Mucosa of stomach (tissue), 1 donor: ENCODE measurements at regions not wholly inside any gene's neighbourhood (a gene's known extent, or its start where the extent isn't known, plus 50 kb on each side); places are given as distances from the start of the nearest gene placed in this dataset.
"Not testable (repeated sequence)": the region's sequence is repeated elsewhere in the genome, so short reads cannot be mapped to it uniquely, and the experiment has no call there.

Experiments
- H3K27me3 ChIP-seq: one replicate; pipeline ENCODE4 v1.7.0; 2013; ENCODE audit warnings: mild to moderate bottlenecking, low read length; ENCODE audit not compliant: control insufficient read depth, insufficient read depth
- H3K36me3 ChIP-seq: one replicate; pipeline ENCODE4 v1.7.0; 2013; ENCODE audit warnings: low read length; ENCODE audit not compliant: control insufficient read depth, insufficient read depth
- H3K4me1 ChIP-seq: one replicate; pipeline ENCODE4 v1.7.0; 2013; ENCODE audit warnings: mild to moderate bottlenecking, low read length; ENCODE audit not compliant: control insufficient read depth, insufficient read depth
- H3K4me3 ChIP-seq: one replicate; pipeline ENCODE4 v1.7.0; 2013; ENCODE audit warnings: low read length
- H3K9ac ChIP-seq: one replicate; pipeline ENCODE4 v1.7.0; 2013; ENCODE audit warnings: mild to moderate bottlenecking, low read length, moderate library complexity
- H3K9me3 ChIP-seq: one replicate; pipeline ENCODE4 v1.7.0; 2013; ENCODE audit warnings: mild to moderate bottlenecking, low read length, moderate library complexity; ENCODE audit not compliant: control insufficient read depth
- donor health status: Pancreatic carcinoma.

- not testable (repeated sequence) for H3K4me1 ChIP-seq, H3K36me3 ChIP-seq, H3K9me3 ChIP-seq, H3K9ac ChIP-seq, H3K4me3 ChIP-seq, H3K27me3 ChIP-seq
Observed at GRCh38 chr4:148637453-148637852, 195.2 kb upstream of the NR3C2 start.

DNA sequence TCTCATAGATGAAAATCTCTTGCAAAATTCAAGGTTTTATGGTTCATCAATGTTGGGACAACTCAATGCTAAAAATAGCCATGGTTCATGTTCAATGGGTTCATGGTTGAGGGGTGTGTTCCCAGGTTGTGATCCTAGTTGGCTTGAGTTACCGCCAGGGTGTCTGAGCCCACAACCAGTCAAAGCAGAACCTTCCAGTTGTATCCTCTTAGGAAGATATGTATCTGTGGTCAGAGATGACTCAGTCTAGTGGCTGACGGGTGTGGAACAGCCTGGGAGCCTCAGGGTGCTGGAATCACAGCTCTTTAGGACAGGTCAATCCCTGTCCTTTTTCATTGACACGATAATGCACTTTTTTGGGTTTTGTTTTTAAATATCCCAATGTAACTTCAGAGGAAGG lies 192.3 kb upstream of the NR3C2 start:
- no peaks in the 10 kb centered on the region for H3K9me3 ChIP-seq
- H3K27me3 ChIP-seq: no peaks in the 10 kb centered on the region
- H3K4me1 ChIP-seq: no peaks in the 10 kb centered on the region
- H3K36me3 ChIP-seq: no peaks in the 10 kb centered on the region
- no peak overlapping the region for H3K4me3 ChIP-seq
- no peak overlapping the region for H3K9ac ChIP-seq

DNA sequence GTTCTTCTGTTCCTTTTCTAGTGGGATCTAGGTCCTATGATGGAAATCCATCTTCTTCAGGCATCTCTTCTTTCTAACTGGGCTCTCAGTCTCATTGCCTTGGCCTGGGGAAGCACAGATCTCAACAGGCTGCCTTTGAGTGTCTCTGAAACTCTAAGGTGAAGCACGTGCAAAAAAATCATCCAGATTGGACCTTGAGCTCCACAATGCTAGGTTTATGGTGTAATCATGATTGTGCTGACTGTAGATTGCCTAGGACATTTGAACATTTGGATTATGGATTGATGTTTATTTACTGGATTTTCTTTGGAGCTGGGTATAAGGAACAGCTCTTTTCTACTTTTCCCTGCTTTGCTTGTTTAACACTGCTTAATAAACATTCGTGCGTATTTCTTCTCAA lies 191.5 kb upstream of the NR3C2 start:
- no peaks in the 10 kb centered on the region for H3K4me1 ChIP-seq
- no peak overlapping the region for H3K4me3 ChIP-seq
- no peaks in the 10 kb centered on the region for H3K36me3 ChIP-seq
- no peaks in the 10 kb centered on the region for H3K27me3 ChIP-seq
- no peaks in the 10 kb centered on the region for H3K9me3 ChIP-seq
- no peak overlapping the region for H3K9ac ChIP-seq

DNA sequence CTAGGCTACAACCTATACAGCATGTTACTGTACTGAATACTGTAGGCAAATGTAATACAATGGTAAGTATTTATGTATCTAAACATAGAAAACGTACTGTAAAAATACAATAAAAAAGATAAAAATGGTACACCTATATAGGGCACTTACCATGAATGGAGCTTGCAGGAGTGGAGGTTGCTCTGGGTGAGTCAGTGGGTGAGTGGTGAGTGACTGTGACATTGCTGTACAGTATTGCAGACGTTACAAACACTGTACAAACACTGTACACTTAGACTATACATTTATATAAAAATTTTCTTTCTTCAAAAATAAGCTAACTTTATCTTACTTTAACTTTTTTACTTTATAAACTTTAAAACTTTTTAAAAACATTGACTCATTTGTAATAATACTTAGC lies 190.3 kb upstream of the NR3C2 start:
- Histone ChIP-seq H3K36me3 (no peaks in the 10 kb centered on the region), H3K9me3 (no peaks in the 10 kb centered on the region)

GRCh38 chr4:148630051-148630450 lies 187.8 kb upstream of the NR3C2 start:
- Histone ChIP-seq H3K9me3 (no peaks in the 10 kb centered on the region), H3K9ac (no peak overlapping the region), H3K27me3 (no peaks in the 10 kb centered on the region), H3K36me3 (no peaks in the 10 kb centered on the region), H3K4me3 (no peak overlapping the region), H3K4me1 (no peaks in the 10 kb centered on the region)

More for the DNA sequence above, 190.3 kb upstream of the NR3C2 start:
- Histone ChIP-seq H3K27me3 (no peaks in the 10 kb centered on the region), H3K4me3 (no peak overlapping the region), H3K4me1 (no peaks in the 10 kb centered on the region), H3K9ac (no peak overlapping the region)

DNA sequence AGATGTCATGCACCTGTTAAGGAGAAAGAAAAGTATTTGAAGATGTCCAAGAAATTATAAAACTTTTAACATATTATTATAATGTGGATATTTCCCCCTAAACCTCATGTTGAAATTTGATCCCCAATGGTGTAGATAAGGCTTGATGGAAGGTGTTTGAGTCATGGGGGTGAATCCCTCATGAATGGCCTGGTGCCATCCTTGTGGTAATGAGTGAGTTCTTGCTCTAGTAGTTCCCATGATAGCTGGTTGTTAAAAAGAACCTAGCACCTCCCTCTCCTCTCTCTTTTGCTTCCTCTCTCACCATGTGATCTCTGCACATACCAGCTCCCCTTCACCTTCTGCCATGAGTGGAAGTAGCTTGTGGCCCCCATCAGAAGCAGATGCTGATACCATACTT lies 176.6 kb upstream of the NR3C2 start:
- Histone ChIP-seq H3K9me3 (no peaks in the 10 kb centered on the region), H3K27me3 (no peaks in the 10 kb centered on the region), H3K9ac (no peak overlapping the region), H3K36me3 (no peaks in the 10 kb centered on the region), H3K4me3 (no peak overlapping the region), H3K4me1 (no peaks in the 10 kb centered on the region)

DNA sequence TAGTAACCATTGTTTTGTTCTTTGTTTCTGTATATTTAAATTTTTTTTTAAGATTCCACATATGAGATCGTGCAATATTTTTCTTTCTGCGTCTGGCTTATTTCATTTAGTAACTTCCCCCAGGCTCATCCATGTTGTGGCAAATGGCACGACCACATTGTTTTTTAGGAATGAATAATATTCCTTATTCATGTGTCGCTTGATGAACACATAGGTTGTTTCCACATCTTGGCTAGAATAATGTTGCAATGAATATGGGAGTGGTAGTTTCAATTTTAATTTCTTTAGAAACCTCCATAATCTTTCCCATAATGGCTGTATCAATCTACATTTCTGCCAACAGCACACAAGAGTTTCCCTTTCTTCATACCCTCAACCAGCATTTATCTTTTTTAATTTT lies 166.8 kb upstream of the NR3C2 start:
- H3K4me3 ChIP-seq: no peak overlapping the region
- no peaks in the 10 kb centered on the region for H3K27me3 ChIP-seq
- H3K9ac ChIP-seq: no peak overlapping the region
- no peaks in the 10 kb centered on the region for H3K9me3 ChIP-seq
- no peaks in the 10 kb centered on the region for H3K36me3 ChIP-seq
- H3K4me1 ChIP-seq: no peaks in the 10 kb centered on the region

GRCh38 chr4:148598418-148599207 lies 156.4 kb upstream of the NR3C2 start:
- H3K27me3 ChIP-seq, H3K9me3 ChIP-seq, H3K4me1 ChIP-seq, H3K36me3 ChIP-seq, H3K9ac ChIP-seq, H3K4me3 ChIP-seq: not testable (repeated sequence)

GRCh38 chr4:148589182-148589581 lies 147.0 kb upstream of the NR3C2 start:
- H3K9me3 ChIP-seq: no peaks in the 10 kb centered on the region
- H3K4me3 ChIP-seq: no peak overlapping the region
- H3K9ac ChIP-seq: no peak overlapping the region

DNA sequence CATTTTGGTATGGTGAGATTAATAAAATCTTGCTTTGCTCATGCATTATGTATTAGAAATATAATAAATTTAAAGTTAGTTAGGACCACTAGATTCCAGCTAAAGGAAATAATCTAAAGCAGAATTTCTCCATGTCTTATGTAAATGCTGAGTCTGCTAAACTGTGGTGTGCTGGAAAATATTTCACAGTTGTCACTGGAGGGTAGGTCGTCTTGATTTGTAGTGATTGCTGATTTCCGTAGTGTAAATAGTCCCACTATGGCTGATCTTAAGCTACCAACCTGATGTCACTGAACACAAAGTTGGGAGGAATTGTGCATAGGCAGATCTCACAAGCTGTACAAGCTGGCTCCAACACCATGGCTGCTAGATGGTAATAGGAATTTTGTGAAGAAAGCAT lies 133.4 kb upstream of the NR3C2 start:
- Histone ChIP-seq H3K27me3 (no peaks in the 10 kb centered on the region), H3K4me3 (no peak overlapping the region), H3K36me3 (no peaks in the 10 kb centered on the region), H3K4me1 (no peaks in the 10 kb centered on the region), H3K9me3 (no peaks in the 10 kb centered on the region), H3K9ac (no peak overlapping the region)

More at GRCh38 chr4:148589182-148589581, 147.0 kb upstream of the NR3C2 start:
- Histone ChIP-seq H3K36me3 (no peaks in the 10 kb centered on the region), H3K4me1 (no peaks in the 10 kb centered on the region), H3K27me3 (no peaks in the 10 kb centered on the region)

DNA sequence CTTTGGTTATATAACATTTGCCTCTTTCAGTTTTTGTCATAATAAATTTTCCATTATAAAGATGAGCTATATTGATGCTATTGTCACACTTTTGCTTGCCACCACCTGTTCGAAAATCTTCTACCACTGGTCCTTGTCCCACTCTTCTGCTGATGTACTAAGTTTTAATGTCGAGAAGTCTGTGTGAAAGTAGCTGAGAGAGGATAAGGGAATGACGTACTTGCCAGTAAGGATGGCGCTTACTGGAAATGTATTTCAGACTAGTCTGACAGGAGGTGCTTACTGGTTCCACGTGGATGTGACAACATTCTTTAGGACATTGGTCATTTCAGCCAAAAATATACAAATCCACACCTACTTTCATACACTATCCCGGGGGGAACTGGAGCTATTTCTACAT lies 132.7 kb upstream of the NR3C2 start:
- no peak overlapping the region for H3K4me3 ChIP-seq
- no peak overlapping the region for H3K9ac ChIP-seq
- no peaks in the 10 kb centered on the region for H3K27me3 ChIP-seq

GRCh38 chr4:148574502-148574901 lies 132.3 kb upstream of the NR3C2 start:
- no peak overlapping the region for H3K9ac ChIP-seq
- H3K27me3 ChIP-seq: no peaks in the 10 kb centered on the region
- no peaks in the 10 kb centered on the region for H3K4me1 ChIP-seq
- H3K9me3 ChIP-seq: no peaks in the 10 kb centered on the region
- H3K4me3 ChIP-seq: no peak overlapping the region
- no peaks in the 10 kb centered on the region for H3K36me3 ChIP-seq

More for the DNA sequence above, 132.7 kb upstream of the NR3C2 start:
- H3K36me3 ChIP-seq: no peaks in the 10 kb centered on the region
- H3K4me1 ChIP-seq: no peaks in the 10 kb centered on the region
- no peaks in the 10 kb centered on the region for H3K9me3 ChIP-seq

GRCh38 chr4:148574066-148574465 lies 131.9 kb upstream of the NR3C2 start:
- Histone ChIP-seq H3K4me1 (no peaks in the 10 kb centered on the region), H3K9me3 (no peaks in the 10 kb centered on the region), H3K9ac (no peak overlapping the region), H3K27me3 (no peaks in the 10 kb centered on the region), H3K36me3 (no peaks in the 10 kb centered on the region), H3K4me3 (no peak overlapping the region)
